IPS-15b (cell line): ENCODE measurements at regions not wholly inside any gene's neighbourhood (a gene's known extent, or its start where the extent isn't known, plus 50 kb on each side); places are given as distances from the start of the nearest gene placed in this dataset.
"Not testable (repeated sequence)": the region's sequence is repeated elsewhere in the genome, so short reads cannot be mapped to it uniquely, and the experiment has no call there.

Source experiments
- H3K27me3 ChIP-seq: one replicate; pipeline ENCODE4 v1.6.1; 2013; ENCODE audit warnings: low read length; ENCODE audit not compliant: control insufficient read depth, insufficient read depth
- H3K36me3 ChIP-seq: one replicate; pipeline ENCODE4 v1.6.1; 2013; ENCODE audit warnings: low read length; ENCODE audit not compliant: control insufficient read depth, insufficient read depth
- H3K4me1 ChIP-seq: one replicate; pipeline ENCODE4 v1.6.1; 2013; ENCODE audit warnings: mild to moderate bottlenecking, low read length; ENCODE audit not compliant: control insufficient read depth, insufficient read depth
- H3K4me3 ChIP-seq: one replicate; pipeline ENCODE4 v1.5.1; 2013; ENCODE audit warnings: low read depth, low read length
- H3K9ac ChIP-seq: one replicate; pipeline ENCODE4 v1.6.1; 2013; ENCODE audit warnings: low read depth, mild to moderate bottlenecking, low read length
- H3K9me3 ChIP-seq: one replicate; pipeline ENCODE4 v1.6.1; 2013; ENCODE audit warnings: mild to moderate bottlenecking, low read length; ENCODE audit not compliant: control insufficient read depth, insufficient read depth

GRCh38 chr14:101627915-101628262 lies 66.6 kb downstream of the DIO3 start:
- Histone ChIP-seq H3K36me3 (no peaks in the 10 kb centered on the region), H3K4me3 (no peak overlapping the region), H3K9me3 (no peaks in the 10 kb centered on the region), H3K27me3 (peaks cover 9% of the 10 kb centered on the region), H3K9ac (no peak overlapping the region), H3K4me1 (no peaks in the 10 kb centered on the region)

GRCh38 chr14:101628471-101628966 lies 67.2 kb downstream of the DIO3 start:
- Histone ChIP-seq H3K9ac (peak overlapping the region; percentile 47), H3K27me3 (peaks cover 9% of the 10 kb centered on the region), H3K4me3 (peak overlapping the region; percentile 27), H3K36me3 (no peaks in the 10 kb centered on the region), H3K9me3 (no peaks in the 10 kb centered on the region), H3K4me1 (no peaks in the 10 kb centered on the region)

- Histone ChIP-seq H3K36me3 (no peaks in the 10 kb centered on the region), H3K4me3 (no peak overlapping the region), H3K4me1 (no peaks in the 10 kb centered on the region), H3K9ac (peak overlapping the region; percentile 47), H3K9me3 (no peaks in the 10 kb centered on the region), H3K27me3 (peaks cover 9% of the 10 kb centered on the region)
These were observed 67.7 kb downstream of the DIO3 start for GRCh38 chr14:101628975-101629374.

GRCh38 chr14:101630056-101630965 lies 69.0 kb downstream of the DIO3 start:
- no peak overlapping the region for H3K4me3 ChIP-seq
- H3K36me3 ChIP-seq = no peaks in the 10 kb centered on the region
- no peaks in the 10 kb centered on the region for H3K4me1 ChIP-seq
- H3K9me3 ChIP-seq = no peaks in the 10 kb centered on the region
- H3K27me3 ChIP-seq = peaks cover 7% of the 10 kb centered on the region
- H3K9ac ChIP-seq = no peak overlapping the region

DNA sequence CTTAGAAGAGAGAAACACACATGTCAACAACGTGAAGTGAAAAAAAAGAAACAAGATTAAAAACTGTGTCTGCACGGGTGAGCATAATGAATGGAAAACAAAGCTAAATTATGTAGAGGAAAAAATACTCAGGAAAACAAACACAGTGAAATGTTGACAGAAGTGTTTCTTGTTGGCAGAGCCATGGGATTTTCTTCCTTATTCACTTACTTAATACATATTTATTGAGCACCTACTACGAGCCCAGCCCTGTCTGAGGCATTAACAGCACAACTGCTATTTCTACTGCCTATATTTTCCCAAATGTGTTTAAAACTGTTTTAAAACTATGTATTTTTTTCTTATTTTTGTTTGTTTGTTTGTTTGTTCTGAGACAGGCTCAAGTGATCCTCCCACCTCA lies 69.9 kb downstream of the DIO3 start:
- peaks cover 7% of the 10 kb centered on the region for H3K27me3 ChIP-seq
- H3K9me3 ChIP-seq = no peaks in the 10 kb centered on the region
- H3K9ac ChIP-seq = no peak overlapping the region
- H3K36me3 ChIP-seq = no peaks in the 10 kb centered on the region
- H3K4me3 ChIP-seq = no peak overlapping the region
- H3K4me1 ChIP-seq = no peaks in the 10 kb centered on the region

- H3K4me1 ChIP-seq, H3K27me3 ChIP-seq, H3K4me3 ChIP-seq, H3K36me3 ChIP-seq, H3K9me3 ChIP-seq, H3K9ac ChIP-seq: not testable (repeated sequence)
These were observed 70.7 kb downstream of the DIO3 start for GRCh38 chr14:101631970-101632369.

- H3K27me3 ChIP-seq = peaks cover 7% of the 10 kb centered on the region
- no peaks in the 10 kb centered on the region for H3K4me1 ChIP-seq
- no peak overlapping the region for H3K4me3 ChIP-seq
- no peaks in the 10 kb centered on the region for H3K9me3 ChIP-seq
- no peak overlapping the region for H3K9ac ChIP-seq
- no peaks in the 10 kb centered on the region for H3K36me3 ChIP-seq
These were observed 71.2 kb downstream of the DIO3 start for GRCh38 chr14:101632520-101632919.

GRCh38 chr14:101633276-101633675 lies 72.0 kb downstream of the DIO3 start:
- no peak overlapping the region for H3K9ac ChIP-seq
- no peak overlapping the region for H3K4me3 ChIP-seq
- peaks cover 7% of the 10 kb centered on the region for H3K27me3 ChIP-seq
- no peaks in the 10 kb centered on the region for H3K4me1 ChIP-seq
- no peaks in the 10 kb centered on the region for H3K36me3 ChIP-seq
- H3K9me3 ChIP-seq = no peaks in the 10 kb centered on the region

- no peaks in the 10 kb centered on the region for H3K9me3 ChIP-seq
- H3K36me3 ChIP-seq = no peaks in the 10 kb centered on the region
- no peaks in the 10 kb centered on the region for H3K4me1 ChIP-seq
- no peak overlapping the region for H3K4me3 ChIP-seq
- H3K9ac ChIP-seq = no peak overlapping the region
- H3K27me3 ChIP-seq = no peaks in the 10 kb centered on the region
These were observed 73.0 kb downstream of the DIO3 start for GRCh38 chr14:101634202-101634849.

- Histone ChIP-seq H3K27me3 (no peaks in the 10 kb centered on the region), H3K36me3 (no peaks in the 10 kb centered on the region), H3K9ac (no peak overlapping the region), H3K9me3 (no peaks in the 10 kb centered on the region), H3K4me1 (no peaks in the 10 kb centered on the region), H3K4me3 (no peak overlapping the region)
These were observed 73.8 kb downstream of the DIO3 start for GRCh38 chr14:101634850-101635748.

DNA sequence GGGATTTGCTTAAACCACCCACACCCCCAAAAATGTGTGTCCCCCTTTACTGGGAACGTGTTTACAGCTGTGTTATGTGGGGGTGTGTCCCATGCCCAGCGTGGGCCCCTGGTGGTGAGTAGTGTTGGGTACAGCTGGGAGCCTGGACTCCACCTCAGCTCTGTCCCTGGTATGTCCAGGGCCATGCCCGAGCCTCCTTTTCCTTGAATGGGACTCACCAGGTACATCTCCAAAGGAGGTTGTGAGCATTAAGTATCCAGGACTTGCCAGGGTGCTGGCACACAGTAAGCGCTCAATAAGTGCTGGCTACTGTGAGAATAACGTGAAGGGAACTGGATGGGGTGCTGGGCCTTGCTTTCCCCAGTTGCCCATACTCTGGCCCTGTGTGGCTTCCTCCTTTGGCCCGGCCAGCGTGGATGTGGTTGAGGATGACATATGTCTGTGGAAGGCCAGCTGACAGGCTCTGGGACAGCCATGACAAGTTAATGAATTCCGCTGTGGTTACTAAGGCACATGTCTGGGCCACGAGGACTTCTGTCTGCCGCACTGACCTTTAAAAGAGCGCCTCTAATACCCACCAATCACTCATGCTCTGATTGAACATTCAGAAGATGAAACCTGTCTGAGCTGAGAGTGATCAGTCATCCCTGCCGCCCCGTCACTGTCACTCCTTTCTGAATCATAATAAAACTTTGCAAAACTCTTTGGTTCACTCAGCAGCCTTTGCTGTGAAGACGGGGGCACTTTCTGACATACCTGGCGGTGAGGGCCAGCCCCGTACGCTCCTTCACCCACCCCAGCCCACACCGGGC lies 74.7 kb downstream of the DIO3 start:
- no peaks in the 10 kb centered on the region for H3K27me3 ChIP-seq
- H3K9ac ChIP-seq = no peak overlapping the region
- no peaks in the 10 kb centered on the region for H3K36me3 ChIP-seq
- H3K9me3 ChIP-seq = no peaks in the 10 kb centered on the region
- H3K4me3 ChIP-seq = no peak overlapping the region
- H3K4me1 ChIP-seq = no peaks in the 10 kb centered on the region
